GM10266 (cell line): ENCODE measurements at regions not wholly inside any gene's neighbourhood (a gene's known extent, or its start where the extent isn't known, plus 50 kb on each side); places are given as distances from the start of the nearest gene placed in this dataset.

Experiments
- DNase-seq: peaks from one replicate; pipeline ENCODE4 v3.0.0; 2012; ENCODE audit errors: extremely low spot score
- CTCF ChIP-seq: IDR thresholded peaks from 2 replicates; pipeline ENCODE4 v1.5.1; 2012; ENCODE audit warnings: mild to moderate bottlenecking, low read depth; ENCODE audit not compliant: control insufficient read depth, insufficient read depth; ENCODE audit errors: missing control alignments

- no peak for DNase-seq
- no peak for TF ChIP-seq CTCF
Observed at GRCh38 chr13:47092202-47092601, 195.3 kb upstream of the HTR2A start.

- no peak for DNase-seq
- no peak for TF ChIP-seq CTCF
Observed at GRCh38 chr13:47087841-47088240, 191.0 kb upstream of the HTR2A start.

- no peak for DNase-seq
- no peak for TF ChIP-seq CTCF
Observed at GRCh38 chr13:47087241-47087640, 190.4 kb upstream of the HTR2A start.

- no peak for DNase-seq
- no peak for TF ChIP-seq CTCF
Observed at GRCh38 chr13:47085346-47085745, 188.5 kb upstream of the HTR2A start.

- TF ChIP-seq CTCF: no peak
- no peak for DNase-seq
Observed at GRCh38 chr13:47081850-47082249, 185.0 kb upstream of the HTR2A start.

- TF ChIP-seq CTCF: no peak
- DNase-seq: no peak
Observed at GRCh38 chr13:47081246-47081645, 184.4 kb upstream of the HTR2A start.

- no peak for TF ChIP-seq CTCF
- no peak for DNase-seq
Observed at GRCh38 chr13:47080621-47081020, 183.8 kb upstream of the HTR2A start.
